HG02938 (cell line): ENCODE measurements at regions not wholly inside any gene's neighbourhood (a gene's known extent, or its start where the extent isn't known, plus 50 kb on each side); places are given as distances from the start of the nearest gene placed in this dataset.
"Not testable (repeated sequence)": the region's sequence is repeated elsewhere in the genome, so short reads cannot be mapped to it uniquely, and the experiment has no call there.

Experiments
- ATAC-seq: cut with Tn5 transposase; IDR thresholded peaks from one replicate; pipeline ENCODE4 v1.9.1; 2021; ENCODE audit warnings: mild to moderate bottlenecking, moderate library complexity; ENCODE audit not compliant: unreplicated experiment

- ATAC-seq: no peak
Observed at GRCh38 chr6:170221052-170221752, 69.7 kb downstream of the DLL1 start.

- not testable (repeated sequence) for ATAC-seq
Observed at GRCh38 chr6:170213637-170214018, 77.2 kb downstream of the DLL1 start.

- no peak for ATAC-seq
Observed at GRCh38 chr6:170212956-170213636, 77.8 kb downstream of the DLL1 start.

- no peak for ATAC-seq
Observed at GRCh38 chr6:170212051-170212756, 78.7 kb downstream of the DLL1 start.

- no peak for ATAC-seq
Observed at GRCh38 chr6:170211404-170212025, 79.4 kb downstream of the DLL1 start.

GRCh38 chr6:170210651-170211403 is 80.1 kb downstream of the DLL1 start:
- ATAC-seq: no peak

- no peak for ATAC-seq
Observed at GRCh38 chr6:170210026-170210390, 80.9 kb downstream of the DLL1 start.

GRCh38 chr6:170209354-170210025 is 81.4 kb downstream of the DLL1 start:
- no peak for ATAC-seq

GRCh38 chr6:170208651-170209353 is 82.1 kb downstream of the DLL1 start:
- ATAC-seq: no peak

GRCh38 chr6:170208182-170208601 is 82.7 kb downstream of the DLL1 start:
- no peak for ATAC-seq

- no peak for ATAC-seq
Observed at GRCh38 chr6:170207586-170208181, 83.2 kb downstream of the DLL1 start.

- no peak for ATAC-seq
Observed at GRCh38 chr6:170206851-170207431, 83.9 kb downstream of the DLL1 start.

GRCh38 chr6:170206317-170206621 is 84.6 kb downstream of the DLL1 start:
- ATAC-seq: no peak

- no peak for ATAC-seq
Observed at GRCh38 chr6:170205534-170206316, 85.2 kb downstream of the DLL1 start.

GRCh38 chr6:170205126-170205525 is 85.8 kb downstream of the DLL1 start:
- ATAC-seq: no peak

GRCh38 chr6:170203212-170203611 is 87.7 kb downstream of the DLL1 start:
- no peak for ATAC-seq

GRCh38 chr6:170202416-170203135 is 88.3 kb downstream of the DLL1 start:
- no peak for ATAC-seq

GRCh38 chr6:170201361-170201760 is 89.5 kb downstream of the DLL1 start:
- ATAC-seq: no peak
